ENCODE measurements at regions not wholly inside any gene's neighbourhood (a gene's known extent, or its start where the extent isn't known, plus 50 kb on each side); places are given as distances from the start of the nearest gene placed in this dataset.

- TF ChIP-seq SREBF2 (CRISPR knock-in tag; IDR thresholded peaks at IDR 0.05) (no peak), HINFP (tag; conservative IDR thresholded peaks at IDR 0.05; ENCODE audit: low read depth) (0 out of 2 replicates have a peak, but pooled peaks have one; percentile 7), KDM1A (IDR thresholded peaks at IDR 0.05) (no peak), SMARCB1 (IDR thresholded peaks at IDR 0.05; ENCODE audit: insufficient read length, low read depth) (no peak), BCLAF1 (IDR thresholded peaks at IDR 0.05; ENCODE audit: borderline replicate concordance in 1 of 2, control insufficient read depth in 1 of 2, low read depth in 2 of 2, low read length in 1 of 2) (0 out of 4 replicates have a peak, but pooled peaks of 1 of the 2 experiments have one; percentile 54), MGA (IDR thresholded peaks at IDR 0.05) (0 out of 2 replicates have a peak, but pooled peaks have one; percentile 15), MAZ (CRISPR knock-in tag; conservative IDR thresholded peaks at IDR 0.05 in 1 of 2, IDR thresholded peaks at IDR 0.05 in 1 of 2) (0 out of 4 replicates have a peak, but pooled peaks of 1 of the 2 experiments have one; percentile 30), SUPT5H (IDR thresholded peaks at IDR 0.05) (peak; percentile 68), MAFG (tag; conservative IDR thresholded peaks at IDR 0.05) (no peak), HMG20A (CRISPR knock-in tag; conservative IDR thresholded peaks at IDR 0.05) (no peak)
Measured at GRCh38 chr10:46106410-46107255, 60.6 kb upstream of the MSMB start (continued).

Data from K562 (cell line).